ENCODE measurements at regions not wholly inside any gene's neighbourhood (a gene's known extent, or its start where the extent isn't known, plus 50 kb on each side); places are given as distances from the start of the nearest gene placed in this dataset.

- CTCF ChIA-PET: interaction anchor here (1.0 kb wide), 1 partner anchor 62 kb away, joined by 3 read pairs; no protein-coding TSS in a partner anchor
Observed at GRCh38 chr7:22890773-22891172, 68.1 kb upstream of the TOMM7 start.

More at GRCh38 chr7:22890773-22891172, 68.1 kb upstream of the TOMM7 start:
- dilution Hi-C loops (cut with MboI; ENCODE audit: extremely low pct_ligation_motif_present, low sequenced_read_pairs): no loop called here
- no peaks in the 10 kb centered on the region for H3K36me3 ChIP-seq (ENCODE audit: control insufficient read depth in 2 of 2, extremely low read depth in 1 of 2, insufficient read depth in 2 of 2, low read length in 2 of 2)
- POLR2A ChIA-PET: no interaction called here
- no TSS peak for BruUV-seq (replicated peaks)
- H2AFZ ChIP-seq (ENCODE audit: low read depth, low read length): no peak overlapping the region
- H3K27me3 ChIP-seq (ENCODE audit: control insufficient read depth in 2 of 2, insufficient read depth in 2 of 2, low read length in 2 of 2): no peaks in the 10 kb centered on the region
- no peak for FAIRE-seq
- intact Hi-C loops (cut with micrococcal nuclease): no loop called here
- H3K27ac ChIP-seq (ENCODE audit: insufficient read depth, low read depth, low read length): no peak overlapping the region
- H3K9me1 ChIP-seq (replicated peaks; ENCODE audit: control insufficient read depth, extremely low read depth, insufficient read depth, low read length): no peaks in the 10 kb centered on the region
- TF ChIP-seq EZH2 (IDR thresholded peaks at IDR 0.05; ENCODE audit: borderline replicate concordance, low read depth, low read length, severe bottlenecking) (no peak), POLR2A (IDR thresholded peaks at IDR 0.05; ENCODE audit: low read depth, low read length) (no peak), POLR2AphosphoS5 (IDR thresholded peaks at IDR 0.05; ENCODE audit: insufficient read depth, low read depth, low read length) (no peak), GATA2 (IDR thresholded peaks at IDR 0.05; ENCODE audit: insufficient read depth, insufficient read length, low read depth, low read length) (no peak), CTCF (IDR thresholded peaks at IDR 0.05; ENCODE audit: extremely low read depth in 1 of 2, insufficient read depth in 1 of 2, low read depth in 1 of 2, low read length in 2 of 2) (no peak), MYC (IDR thresholded peaks at IDR 0.05; ENCODE audit: low read depth, low read length) (no peak), JUN (IDR thresholded peaks at IDR 0.05; ENCODE audit: borderline replicate concordance, insufficient read depth, insufficient read length, low read depth) (no peak), MAX (IDR thresholded peaks at IDR 0.05; ENCODE audit: insufficient read depth, insufficient read length) (no peak), FOS (IDR thresholded peaks at IDR 0.05; ENCODE audit: borderline replicate concordance, insufficient read depth, low read length) (no peak)
- H3K4me1 ChIP-seq (ENCODE audit: control insufficient read depth, extremely low read depth, insufficient read depth, low read length): no peaks in the 10 kb centered on the region
- no peak overlapping the region for H3K9ac ChIP-seq (replicated peaks; ENCODE audit: extremely low read depth, insufficient read depth, low read length)
- H3K79me2 ChIP-seq (ENCODE audit: control insufficient read depth, insufficient read depth, low read length): no peaks in the 10 kb centered on the region
- no peak for DNase-seq (ENCODE audit: low read depth, low spot score)
- H4K20me1 ChIP-seq (replicated peaks; ENCODE audit: control insufficient read depth, extremely low read depth, insufficient read depth, low read length): no peaks in the 10 kb centered on the region
- no peak overlapping the region for H3K4me3 ChIP-seq (replicated peaks in 1 of 3; ENCODE audit: insufficient read depth in 1 of 3, low read depth in 1 of 3, low read length in 3 of 3)
- no peak overlapping the region for H3K4me2 ChIP-seq (ENCODE audit: insufficient read depth, low read length)
- H3K9me3 ChIP-seq (replicated peaks; ENCODE audit: control insufficient read depth, insufficient read depth, low read length): no peaks in the 10 kb centered on the region
